ENCODE measurements at regions not wholly inside any gene's neighbourhood (a gene's known extent, or its start where the extent isn't known, plus 50 kb on each side); places are given as distances from the start of the nearest gene placed in this dataset.

GRCh38 chr3:176755552-176755951 is 441.7 kb downstream of the TBL1XR1 start:
- TF ChIP-seq CTCF (IDR thresholded peaks at IDR 0.05 in 4 of 5, conservative IDR thresholded peaks at IDR 0.05 in 1 of 5) (no peak), POLR2A (IDR thresholded peaks at IDR 0.05) (no peak)
- intact Hi-C loops (cut with DNase I; ENCODE audit: low total_unique reads) (no loop called here), in situ Hi-C loops (cut with MboI; ENCODE audit: low sequenced_read_pairs in 4 of 4) (no loop called here)
- no peak overlapping the region for H3K4me3 ChIP-seq
- no peaks in the 10 kb centered on the region for H3K36me3 ChIP-seq
- ATAC-seq (no peak), DNase-seq (no peak)
- H3K4me1 ChIP-seq = no peaks in the 10 kb centered on the region
- H3K27me3 ChIP-seq = no peaks in the 10 kb centered on the region
- no peaks in the 10 kb centered on the region for H3K9me3 ChIP-seq
- H3K27ac ChIP-seq = no peak overlapping the region

GRCh38 chr3:176741664-176742047 is 455.6 kb downstream of the TBL1XR1 start:
- in situ Hi-C loops (cut with MboI; ENCODE audit: low sequenced_read_pairs in 4 of 4) (no loop called here), intact Hi-C loops (cut with DNase I; ENCODE audit: low total_unique reads) (no loop called here)
- Histone ChIP-seq H3K9me3 (no peaks in the 10 kb centered on the region), H3K36me3 (no peaks in the 10 kb centered on the region), H3K4me1 (no peaks in the 10 kb centered on the region), H3K4me3 (no peak overlapping the region), H3K27me3 (no peaks in the 10 kb centered on the region), H3K27ac (no peak overlapping the region)
- DNase-seq = no peak
- TF ChIP-seq CTCF (IDR thresholded peaks at IDR 0.05 in 4 of 5, conservative IDR thresholded peaks at IDR 0.05 in 1 of 5) (no peak), POLR2A (IDR thresholded peaks at IDR 0.05) (no peak)
- ATAC-seq = no peak

- TF ChIP-seq CTCF (IDR thresholded peaks at IDR 0.05 in 4 of 5, conservative IDR thresholded peaks at IDR 0.05 in 1 of 5) = no peak
- no peak for TF ChIP-seq POLR2A (IDR thresholded peaks at IDR 0.05)
- no peaks in the 10 kb centered on the region for H3K27me3 ChIP-seq
- no peak for ATAC-seq
Measured at GRCh38 chr3:176740906-176741663, 456.2 kb downstream of the TBL1XR1 start.

DNA sequence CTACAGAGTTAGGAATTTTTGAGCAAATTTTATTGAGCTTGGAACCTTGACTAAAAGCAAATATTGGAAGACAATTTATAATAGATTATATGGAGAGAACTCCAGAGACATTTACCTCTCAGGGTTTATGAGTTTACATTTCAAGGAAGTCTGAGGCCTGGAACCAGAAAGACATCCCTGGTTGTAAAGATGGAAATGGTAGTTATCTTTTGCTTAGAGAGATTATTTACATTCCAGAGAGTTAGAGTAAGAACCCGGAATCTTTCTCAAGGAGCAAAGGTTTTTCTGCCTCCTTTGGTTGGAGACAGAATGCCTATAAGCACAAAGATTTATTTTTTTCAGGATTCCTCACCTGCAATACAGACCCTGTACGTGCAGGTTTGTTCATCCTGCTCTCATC is 458.1 kb downstream of the TBL1XR1 start:
- no peak for TF ChIP-seq CTCF (IDR thresholded peaks at IDR 0.05 in 4 of 5, conservative IDR thresholded peaks at IDR 0.05 in 1 of 5)
- TF ChIP-seq POLR2A (IDR thresholded peaks at IDR 0.05) = no peak
- intact Hi-C loops (cut with DNase I; ENCODE audit: low total_unique reads) (no loop called here), in situ Hi-C loops (cut with MboI; ENCODE audit: low sequenced_read_pairs in 4 of 4) (no loop called here)
- H3K4me3 ChIP-seq = no peak overlapping the region
- no peak for ATAC-seq
- H3K36me3 ChIP-seq = no peaks in the 10 kb centered on the region
- no peak overlapping the region for H3K27ac ChIP-seq
- DNase-seq = no peak
- H3K9me3 ChIP-seq = no peaks in the 10 kb centered on the region
- no peaks in the 10 kb centered on the region for H3K27me3 ChIP-seq
- no peaks in the 10 kb centered on the region for H3K4me1 ChIP-seq

More at GRCh38 chr3:176740906-176741663, 456.2 kb downstream of the TBL1XR1 start:
- no peaks in the 10 kb centered on the region for H3K36me3 ChIP-seq
- H3K9me3 ChIP-seq = no peaks in the 10 kb centered on the region
- no peak overlapping the region for H3K27ac ChIP-seq
- in situ Hi-C loops (cut with MboI; ENCODE audit: low sequenced_read_pairs in 4 of 4) (no loop called here), intact Hi-C loops (cut with DNase I; ENCODE audit: low total_unique reads) (no loop called here)
- H3K4me1 ChIP-seq = no peaks in the 10 kb centered on the region
- no peak overlapping the region for H3K4me3 ChIP-seq
- no peak for DNase-seq

All from gastrocnemius medialis (tissue), 4 donors.